H1 (cell line): ENCODE measurements at regions not wholly inside any gene's neighbourhood (a gene's known extent, or its start where the extent isn't known, plus 50 kb on each side); places are given as distances from the start of the nearest gene placed in this dataset.

Experiments used
- CTCF ChIA-PET: fragments of 300-600 bp; sonication (Branson Sonifier 250); formaldehyde crosslinking; loops from one replicate; lab custom pipeline; 2021; ENCODE audit not compliant: partially characterized antibody; lab: Charles Lee
- POLR2A ChIA-PET: fragments of 300-600 bp; sonication (Branson Sonifier 250); formaldehyde crosslinking; loops from one replicate; lab custom pipeline; 2021; ENCODE audit warnings: inconsistent platforms; ENCODE audit not compliant: partially characterized antibody; lab: Charles Lee
- DNase-seq, 2 experiments: peaks; one replicate each; pipeline versions ENCODE4 v3.0.0 to v3.0.0-alpha.2; 2010 to 2022; ENCODE audit warnings: low spot score in 2 of 2, low read depth in 1 of 2, mixed read lengths in 1 of 2
- FAIRE-seq: peaks from 2 replicates; lab custom pipeline; 2011; peaks lifted over from hg19 to GRCh38; lab: Jason Lieb, UNC
- H2AFZ ChIP-seq: 2 replicates; pipeline ENCODE4 v1.8.1; 2012; ENCODE audit warnings: low read length, inconsistent platforms
- H2AK5ac ChIP-seq: 2 replicates; pipeline ENCODE4 v1.6.1; 2013; ENCODE audit warnings: low read depth, low read length
- H2BK120ac ChIP-seq: replicated peaks from 2 replicates; pipeline ENCODE3; 2013; ENCODE audit warnings: low read depth, low read length, inconsistent platforms
- H2BK12ac ChIP-seq: 2 replicates; pipeline ENCODE4 v1.6.1; 2013; ENCODE audit warnings: low read depth, low read length
- H2BK15ac ChIP-seq: 2 replicates; pipeline ENCODE4 v1.6.1; 2013; ENCODE audit warnings: low read length
- H2BK20ac ChIP-seq: 2 replicates; pipeline ENCODE4 v1.6.1; 2013; ENCODE audit warnings: low read length
- H2BK5ac ChIP-seq: 2 replicates; pipeline ENCODE4 v1.6.1; 2013; ENCODE audit warnings: low read depth, low read length
- H3K14ac ChIP-seq: 2 replicates; pipeline ENCODE4 v1.6.1; 2013; ENCODE audit warnings: inconsistent platforms; ENCODE audit not compliant: insufficient read length
- H3K18ac ChIP-seq: 2 replicates; pipeline ENCODE4 v1.6.1; 2013; ENCODE audit warnings: low read length; ENCODE audit errors: extremely low read depth
- H3K23ac ChIP-seq: 2 replicates; pipeline ENCODE4 v1.6.1; 2013; ENCODE audit warnings: inconsistent platforms; ENCODE audit not compliant: insufficient read length
- H3K23me2 ChIP-seq: 2 replicates; pipeline ENCODE4 v1.6.1; 2013; ENCODE audit warnings: low read depth, low read length
- H3K27ac ChIP-seq: 2 replicates; pipeline ENCODE4 v1.6.1; 2011; ENCODE audit warnings: low read depth, low read length, inconsistent platforms
- H3K27me3 ChIP-seq, 4 experiments: replicated peaks in 1 of 4; 1 replicate in 1 of 4; 2 replicates in 3 of 4; pipeline versions ENCODE4 v1.6.1 to v1.8.1; 2011 to 2013; ENCODE audit warnings: low read length in 3 of 4, mild to moderate bottlenecking in 3 of 4, inconsistent platforms in 2 of 4, mixed read lengths in 2 of 4, moderate library complexity in 1 of 4; ENCODE audit not compliant: control insufficient read depth in 3 of 4, insufficient read depth in 3 of 4; ENCODE audit errors: extremely low read depth in 1 of 4
- H3K36me3 ChIP-seq, 4 experiments: 2 replicates each; pipeline versions ENCODE4 v1.6.1 to v1.8.1; 2011 to 2013; ENCODE audit warnings: mild to moderate bottlenecking in 4 of 4, low read length in 3 of 4, moderate library complexity in 2 of 4, control low read depth in 1 of 4, inconsistent platforms in 1 of 4; ENCODE audit not compliant: insufficient read depth in 4 of 4, control insufficient read depth in 2 of 4
- H3K4ac ChIP-seq: replicated peaks from 2 replicates; pipeline ENCODE3; 2013; ENCODE audit warnings: low read length, low read depth, mixed read lengths, inconsistent platforms; ENCODE audit not compliant: insufficient read length
- H3K4me1 ChIP-seq, 4 experiments: replicated peaks in 1 of 4; 1 replicate in 1 of 4; 2 replicates in 3 of 4; pipeline versions ENCODE4 v1.6.1 to v1.8.1; 2011 to 2013; ENCODE audit warnings: low read length in 3 of 4, inconsistent platforms in 2 of 4, mixed read lengths in 1 of 4; ENCODE audit not compliant: insufficient read depth in 4 of 4, control insufficient read depth in 3 of 4
- H3K4me2 ChIP-seq, 2 experiments: 2 replicates each; pipeline versions ENCODE4 v1.6.1 to v1.8.1; 2011 to 2013; ENCODE audit warnings: low read depth in 2 of 2, low read length in 2 of 2, control low read depth in 1 of 2, inconsistent platforms in 1 of 2, mild to moderate bottlenecking in 1 of 2; ENCODE audit not compliant: insufficient read depth in 1 of 2
- H3K4me3 ChIP-seq, 4 experiments: fragments of 200-600, 300-600 bp in 1 of 4; sonication (generic), shearing (Covaris generic), sonication (Bioruptor Twin) in 1 of 4; 2 replicates each; pipeline versions ENCODE4 v1.5.1 to v1.8.1; 2011 to 2016; ENCODE audit warnings: low read length in 4 of 4, low read depth in 3 of 4, control low read depth in 2 of 4, inconsistent platforms in 2 of 4, mild to moderate bottlenecking in 2 of 4, mixed read lengths in 1 of 4, moderate library complexity in 1 of 4; ENCODE audit not compliant: insufficient read depth in 2 of 4; ENCODE audit errors: extremely low read depth in 1 of 4
- H3K56ac ChIP-seq: replicated peaks from 2 replicates; pipeline ENCODE3; 2013; ENCODE audit warnings: low read depth, mild to moderate bottlenecking, mixed read lengths, low read length, inconsistent platforms; ENCODE audit not compliant: insufficient read length
- H3K79me1 ChIP-seq: 2 replicates; pipeline ENCODE4 v1.6.1; 2013; ENCODE audit warnings: low read depth, low read length, control low read depth
- H3K79me2 ChIP-seq, 2 experiments: 2 replicates each; pipeline versions ENCODE4 v1.6.1 to v1.8.1; 2012 to 2013; ENCODE audit warnings: low read length in 2 of 2, mild to moderate bottlenecking in 2 of 2, inconsistent platforms in 1 of 2; ENCODE audit not compliant: insufficient read depth in 2 of 2, control insufficient read depth in 1 of 2
- H3K9ac ChIP-seq, 4 experiments: replicated peaks in 1 of 4; 1 replicate in 1 of 4; 2 replicates in 3 of 4; pipeline versions ENCODE4 v1.6.1 to v1.8.1; 2011 to 2013; ENCODE audit warnings: low read depth in 3 of 4, low read length in 3 of 4, control low read depth in 2 of 4, mild to moderate bottlenecking in 2 of 4, moderate library complexity in 2 of 4, inconsistent platforms in 1 of 4; ENCODE audit errors: extremely low read depth in 1 of 4
- H3K9me3 ChIP-seq, 2 experiments: 2 replicates each; pipeline versions ENCODE4 v1.6.1 to v1.8.1; 2012 to 2013; ENCODE audit warnings: mild to moderate bottlenecking in 2 of 2, moderate library complexity in 2 of 2, control low read depth in 1 of 2, inconsistent platforms in 1 of 2, low read depth in 1 of 2, low read length in 1 of 2, mixed read lengths in 1 of 2; ENCODE audit not compliant: insufficient read depth in 2 of 2
- H4K20me1 ChIP-seq, 2 experiments: replicated peaks in 1 of 2; 2 replicates each; pipeline versions ENCODE3 to v1.8.1; 2011 to 2013; ENCODE audit warnings: inconsistent platforms in 2 of 2, low read length in 2 of 2, mild to moderate bottlenecking in 1 of 2; ENCODE audit not compliant: insufficient read depth in 2 of 2, control insufficient read depth in 1 of 2
- H4K5ac ChIP-seq: 2 replicates; pipeline ENCODE4 v1.6.1; 2013; ENCODE audit warnings: low read length, low read depth, mixed read lengths, inconsistent platforms; ENCODE audit not compliant: insufficient read length
- H4K8ac ChIP-seq: 2 replicates; pipeline ENCODE4 v1.8.0; 2013; ENCODE audit warnings: mild to moderate bottlenecking, moderate library complexity, low read length, inconsistent platforms; ENCODE audit not compliant: insufficient read depth; ENCODE audit errors: extremely low read depth
- H4K91ac ChIP-seq: replicated peaks from 2 replicates; pipeline ENCODE3; 2013; ENCODE audit warnings: low read length, mixed read lengths, inconsistent platforms; ENCODE audit not compliant: insufficient read length
- BCL11A ChIP-seq, 2 experiments: IDR thresholded peaks; one replicate each; pipeline ENCODE4 v1.6.1; 2011; ENCODE audit warnings: low read depth in 2 of 2, low read length in 2 of 2, mild to moderate bottlenecking in 2 of 2
- CTCF ChIP-seq, 3 experiments: IDR thresholded peaks; 1 replicate in 2 of 3; 2 replicates in 1 of 3; pipeline versions ENCODE4 v1.5.1 to v1.6.1; 2011; ENCODE audit warnings: low read length in 3 of 3, mild to moderate bottlenecking in 3 of 3, inconsistent platforms in 2 of 3, low read depth in 1 of 3, moderate library complexity in 1 of 3; ENCODE audit not compliant: insufficient read depth in 1 of 3; ENCODE audit errors: control extremely low read depth in 1 of 3
- GABPA ChIP-seq: IDR thresholded peaks from 2 replicates; pipeline ENCODE4 v1.6.1; 2011; ENCODE audit warnings: mild to moderate bottlenecking, low read length, moderate library complexity, borderline replicate concordance; ENCODE audit not compliant: insufficient read depth
- JUN ChIP-seq: IDR thresholded peaks from 2 replicates; pipeline ENCODE4 v1.6.1; 2011; ENCODE audit warnings: low read depth, mild to moderate bottlenecking, improper control_type of control experiment, low read length
- MAFK ChIP-seq: IDR thresholded peaks from 2 replicates; pipeline ENCODE4 v1.6.1; 2012; ENCODE audit warnings: low read depth, mild to moderate bottlenecking, improper control_type of control experiment, low read length
- POLR2AphosphoS5 ChIP-seq: IDR thresholded peaks from 2 replicates; pipeline ENCODE4 v1.6.1; 2011; ENCODE audit warnings: low read depth, low read length
- RAD21 ChIP-seq, 2 experiments: IDR thresholded peaks in 1 of 2; conservative IDR thresholded peaks in 1 of 2; 2 replicates each; pipeline ENCODE4 v1.6.1; 2011; ENCODE audit warnings: low read depth in 2 of 2, low read length in 2 of 2, improper control_type of control experiment in 1 of 2, inconsistent platforms in 1 of 2, mild to moderate bottlenecking in 1 of 2, moderate library complexity in 1 of 2
- RBBP5 ChIP-seq: IDR thresholded peaks from 2 replicates; pipeline ENCODE4 v1.7.1; 2012; ENCODE audit warnings: low read depth, mild to moderate bottlenecking, inconsistent platforms, low read length, moderate library complexity, borderline replicate concordance
- SIN3A ChIP-seq, 2 experiments: IDR thresholded peaks in 1 of 2; conservative IDR thresholded peaks in 1 of 2; 2 replicates each; pipeline ENCODE4 v1.6.1; 2011 to 2012; ENCODE audit warnings: low read length in 2 of 2, improper control_type of control experiment in 1 of 2, low read depth in 1 of 2, mild to moderate bottlenecking in 1 of 2
- SP4 ChIP-seq: IDR thresholded peaks from 2 replicates; pipeline ENCODE4 v1.6.1; 2012; ENCODE audit warnings: low read length, inconsistent platforms
- SUZ12 ChIP-seq: fragments of 200-600 bp; sonication (generic); IDR thresholded peaks from 2 replicates; pipeline ENCODE4 v1.6.1; 2012; ENCODE audit warnings: mild to moderate bottlenecking, inconsistent platforms, low read length, moderate library complexity, mixed read lengths
- TAF1 ChIP-seq: IDR thresholded peaks from 2 replicates; pipeline ENCODE4 v1.6.1; 2011; ENCODE audit warnings: mild to moderate bottlenecking, low read depth, low read length
- YY1 ChIP-seq: IDR thresholded peaks from 2 replicates; pipeline ENCODE4 v1.6.1; 2011; ENCODE audit warnings: low read depth, mild to moderate bottlenecking, low read length

- H3K79me2 ChIP-seq, result no peaks in the 10 kb centered on the region
- peaks cover 0 to 3% (median 0%) of the 10 kb centered on the region in 4 experiments; a peak in 1 of 7 replicates for H3K4me1 ChIP-seq
- no peaks in the 10 kb centered on the region for H3K27me3 ChIP-seq
- no peak overlapping the region for H4K8ac ChIP-seq
- no peak overlapping the region for H2BK5ac ChIP-seq
- H4K91ac ChIP-seq, result no peak overlapping the region
- no peak overlapping the region for H3K56ac ChIP-seq
- H3K79me1 ChIP-seq, result no peaks in the 10 kb centered on the region
- H3K18ac ChIP-seq, result no peak overlapping the region
- H3K4ac ChIP-seq, result no peak overlapping the region
- ChIA-PET CTCF (interaction anchor here (1.6 kb wide), 1 partner anchor 51 kb away, joined by 4 read pairs; no protein-coding TSS in a partner anchor), POLR2A (interaction anchor here (0.6 kb wide), 1 partner anchor 41 kb away, joined by 3 read pairs; no protein-coding TSS in a partner anchor)
- H3K23me2 ChIP-seq, result no peaks in the 10 kb centered on the region
- no peak overlapping the region for H4K5ac ChIP-seq
- H3K4me2 ChIP-seq, result no peak overlapping the region
- no peak overlapping the region for H3K9ac ChIP-seq
- no peak overlapping the region for H2AFZ ChIP-seq
- H3K9me3 ChIP-seq, result no peaks in the 10 kb centered on the region
- no peak overlapping the region for H2BK20ac ChIP-seq
- no peaks in the 10 kb centered on the region for H3K36me3 ChIP-seq
- no peak overlapping the region for H2BK15ac ChIP-seq
- H3K14ac ChIP-seq, result no peak overlapping the region
- H2BK12ac ChIP-seq, result no peak overlapping the region
- no peak overlapping the region for H3K27ac ChIP-seq
- no peak overlapping the region for H2BK120ac ChIP-seq
- no peak overlapping the region for H3K23ac ChIP-seq
- H4K20me1 ChIP-seq, result no peaks in the 10 kb centered on the region
- FAIRE-seq (no peak), DNase-seq (no peak)
- no peak overlapping the region for H2AK5ac ChIP-seq
- H3K4me3 ChIP-seq, result no peak overlapping the region
- no peak for TF ChIP-seq JUN
- TF ChIP-seq GABPA, result no peak
- no peak for TF ChIP-seq POLR2AphosphoS5
- TF ChIP-seq TAF1, result no peak
- TF ChIP-seq MAFK, result no peak
- no peak for TF ChIP-seq SIN3A (conservative IDR thresholded peaks at IDR 0.05 in 1 of 2, IDR thresholded peaks at IDR 0.05 in 1 of 2; ENCODE audit: low read depth in 1 of 2, low read length in 2 of 2)
- no peak for TF ChIP-seq SP4
- no peak for TF ChIP-seq CTCF (IDR thresholded peaks at IDR 0.05; ENCODE audit: control extremely low read depth in 1 of 3, insufficient read depth in 1 of 3, low read depth in 1 of 3, low read length in 3 of 3)
- TF ChIP-seq RBBP5, result no peak
- TF ChIP-seq BCL11A (IDR thresholded peaks at IDR 0.05; ENCODE audit: low read depth in 2 of 2, low read length in 2 of 2), result no peak
- no peak for TF ChIP-seq YY1
- TF ChIP-seq RAD21 (IDR thresholded peaks at IDR 0.05 in 1 of 2, conservative IDR thresholded peaks at IDR 0.05 in 1 of 2; ENCODE audit: low read depth in 2 of 2, low read length in 2 of 2), result no peak
- no peak for TF ChIP-seq SUZ12
Observed at GRCh38 chr21:14687268-14687625, 141.1 kb upstream of the SAMSN1 start.
